Heart right ventricle (tissue), 16 donors: ENCODE measurements at regions not wholly inside any gene's neighbourhood (a gene's known extent, or its start where the extent isn't known, plus 50 kb on each side); places are given as distances from the start of the nearest gene placed in this dataset.

Experiments used
- ATAC-seq, 8 donors: fragments of 200-7000 bp; cut with Tn5 transposase; one replicate each; pipeline ENCODE4 v1.9.1; 2020; ENCODE audit warnings: mild to moderate bottlenecking in 8 of 8, moderate library complexity in 8 of 8, moderate number of reproducible peaks in 1 of 8
- DNase-seq, 2 donors: peaks; one replicate each; pipeline ENCODE4 v3.0.0-alpha.2; 2020
- H3K27ac ChIP-seq, 10 donors: fragments of 200-600 bp; sonication (generic) in 2 of 10; one replicate each; pipeline versions ENCODE4 v1.5.0 to v1.8.0; 2020 to 2022; ENCODE audit warnings: mild to moderate bottlenecking in 3 of 10
- H3K27me3 ChIP-seq, 7 donors: fragments of 200-600 bp; one replicate each; pipeline ENCODE4 v1.8.0; 2021 to 2022; ENCODE audit warnings: mild to moderate bottlenecking in 2 of 7
- H3K36me3 ChIP-seq, 9 donors: fragments of 200-600 bp; sonication (generic) in 1 of 9; one replicate each; pipeline versions ENCODE4 v1.5.0 to v1.8.0; 2020 to 2022; ENCODE audit warnings: mild to moderate bottlenecking in 2 of 9
- H3K4me1 ChIP-seq, 9 donors: fragments of 200-600 bp; sonication (generic) in 1 of 9; one replicate each; pipeline versions ENCODE4 v1.5.0 to v1.8.0; 2020 to 2022; ENCODE audit warnings: mild to moderate bottlenecking in 4 of 9
- H3K4me3 ChIP-seq, 10 donors: fragments of 200-600 bp; sonication (generic) in 2 of 10; one replicate each; pipeline versions ENCODE4 v1.5.0 to v1.8.0; 2020 to 2022; ENCODE audit warnings: mild to moderate bottlenecking in 7 of 10, moderate library complexity in 2 of 10
- H3K9me3 ChIP-seq, 11 donors: fragments of 200-600 bp in 10 of 11; sonication (generic) in 2 of 11; one replicate each; pipeline versions ENCODE4 v1.5.0 to v1.8.0; 2013 to 2022; ENCODE audit warnings: mild to moderate bottlenecking in 2 of 11, control low read depth in 1 of 11, moderate library complexity in 1 of 11
- CTCF ChIP-seq, 9 donors: fragments of 200-600 bp; sonication (generic) in 2 of 9; IDR thresholded peaks; one replicate each; pipeline versions ENCODE4 v1.5.0 to v1.8.0; 2021 to 2022; ENCODE audit warnings: antibody characterized with exemption in 9 of 9, mild to moderate bottlenecking in 5 of 9, moderate library complexity in 1 of 9
- WGBS, 2 donors: extraction: QIAGEN DNeasy Blood & Tissue Kit; methylation state at CpG; one replicate each; pipeline ENCODE4 v1.1.7; 2013; ENCODE audit warnings: inconsistent platforms in 1 of 2; 5-methylcytosine and 5-hydroxymethylcytosine counted together
- intact Hi-C, 10 donors: fragments of 100-400 bp; cut with DNase I; formaldehyde crosslinking; loops; one replicate each; pipeline versions ENCODE4 v1.11.1 to v1.14.2; 2022
- donor health status: Arrhythmogenic right ventricular cardiomyopathy.
- donor health status: ischemic (EF 13 %, LVEDD 7.1; RV severe dilation, severe dysfunction).
- donor health status: healthy with polysubstance abuse.
- donor health status: DM: no; HTN: yes; CAD: no.
- donor health status: DM: no; HTN: no; CAD: no.
- donor health status: ischemic (EF 25% LVEDD 6.9; RV normal size, moderate dysfunction).
- donor health status: ischemic (EF 25% LVEDD 5.7; RV mildly dilated, moderate dysfunction).
- donor health status: healthy.
- donor health status: DM: yes; HTN: yes; CAD: no.
- donor health status: Ischemic cardiomyopathy.
- donor health status: ischemic (EF 35%, LVEDD 5.7; RV mildly dilated, moderate dysfunction).
- donor health status: nonischemic (EF 11% LVEDD 7.7; RV severe dilation, severe dysfunction).
- donor health status: DM: yes; HTN: yes; CAD: no.
- donor health status: PGD.
- donor health status: ischemic (EF 29% LVEDD 5.4; RV normal size, mild dysfunction).
- donor health status: nonischemic (EF 23%, LVEDD 6.1; RV moderate dilation, normal function).

- no peak for TF ChIP-seq CTCF (IDR thresholded peaks at IDR 0.05)
- DNase-seq (no peak), ATAC-seq (no peak)
- Histone ChIP-seq H3K4me1 (peaks cover 0 to 13% (median 5%) of the 10 kb centered on the region in 9 donors), H3K27me3 (no peaks in the 10 kb centered on the region), H3K27ac (no peak overlapping the region), H3K9me3 (peaks cover 0 to 7% (median 0%) of the 10 kb centered on the region in 11 donors), H3K4me3 (no peak overlapping the region), H3K36me3 (no peaks in the 10 kb centered on the region)
- 54 to 55% methylated on average over 3 of the region's 3 CpGs for WGBS, 2 donors
- intact Hi-C loops = loop anchor here in 1 of 10 donors (2.0 kb wide), 1 partner anchor 26 kb away; no protein-coding TSS in a partner anchor
These were observed 630.0 kb upstream of the MBL2 start for GRCh38 chr10:53402594-53402993.

DNA sequence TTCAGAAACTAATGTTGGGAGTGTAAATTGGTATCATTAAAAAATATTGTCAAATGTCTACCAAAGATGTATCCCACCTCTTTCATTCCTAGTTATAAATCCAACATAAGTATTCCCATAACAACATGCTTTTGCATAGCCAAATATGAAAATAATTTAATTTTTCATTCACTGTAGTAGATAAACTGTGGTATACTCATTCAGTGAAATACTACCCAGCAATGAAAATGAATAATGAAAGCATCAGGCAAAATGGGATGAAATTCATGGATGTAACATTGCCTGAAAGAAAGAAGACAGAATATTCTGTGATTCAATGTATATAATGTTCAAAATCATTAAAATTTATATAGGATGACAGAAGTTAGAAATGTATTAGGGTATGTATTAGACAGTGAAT is 629.0 kb upstream of the MBL2 start:
- Histone ChIP-seq H3K4me3 (no peak overlapping the region), H3K27me3 (no peaks in the 10 kb centered on the region), H3K4me1 (peaks cover 0 to 13% (median 5%) of the 10 kb centered on the region in 9 donors), H3K36me3 (no peaks in the 10 kb centered on the region), H3K9me3 (peaks cover 0 to 12% (median 0%) of the 10 kb centered on the region in 11 donors), H3K27ac (no peak overlapping the region)
- no peak for ATAC-seq
- intact Hi-C loops = no loop called here
- no peak for TF ChIP-seq CTCF (IDR thresholded peaks at IDR 0.05)
- no peak for DNase-seq

DNA sequence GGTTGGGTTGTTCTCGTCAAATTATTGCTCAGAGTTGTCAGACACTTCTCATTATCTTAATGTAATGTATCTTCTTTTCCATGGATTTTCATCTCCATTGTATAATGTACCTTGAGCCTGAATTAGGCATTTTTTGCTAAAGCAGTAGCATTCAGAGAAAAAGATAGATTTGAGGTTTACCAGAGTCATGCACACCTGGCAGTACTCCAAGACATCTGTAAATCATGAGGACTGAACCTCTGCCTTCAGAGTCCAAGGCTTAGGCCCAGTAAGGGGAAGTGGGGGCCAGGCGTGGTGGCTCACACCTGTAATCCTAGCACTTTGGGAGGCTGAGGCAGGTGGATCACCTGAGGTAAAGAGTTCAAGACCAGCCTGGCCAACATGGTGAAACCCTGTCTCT is 624.3 kb upstream of the MBL2 start:
- Histone ChIP-seq H3K4me1 (no peaks in the 10 kb centered on the region), H3K36me3 (no peaks in the 10 kb centered on the region), H3K27me3 (no peaks in the 10 kb centered on the region), H3K9me3 (peaks cover 0 to 43% (median 5%) of the 10 kb centered on the region in 11 donors), H3K27ac (no peak overlapping the region), H3K4me3 (no peak overlapping the region)
- TF ChIP-seq CTCF (IDR thresholded peaks at IDR 0.05) = no peak
- intact Hi-C loops = no loop called here
- ATAC-seq = no peak
- WGBS, 2 donors = 84 to 91% methylated on average over 2 of the region's 2 CpGs
- DNase-seq = no peak

GRCh38 chr10:53395449-53395848 is 622.9 kb upstream of the MBL2 start:
- WGBS, 2 donors = 85 to 94% methylated on average over 5 of the region's 5 CpGs
- H3K36me3 ChIP-seq = no peaks in the 10 kb centered on the region
- TF ChIP-seq CTCF (IDR thresholded peaks at IDR 0.05) = no peak
- intact Hi-C loops = no loop called here
- H3K4me3 ChIP-seq = no peak overlapping the region
- DNase-seq (no peak), ATAC-seq (no peak)
- H3K27ac ChIP-seq = no peak overlapping the region
- peaks cover 0 to 41% (median 5%) of the 10 kb centered on the region in 11 donors for H3K9me3 ChIP-seq
- no peaks in the 10 kb centered on the region for H3K4me1 ChIP-seq
- no peaks in the 10 kb centered on the region for H3K27me3 ChIP-seq
